GM18505 (cell line): ENCODE measurements at regions not wholly inside any gene's neighbourhood (a gene's known extent, or its start where the extent isn't known, plus 50 kb on each side); places are given as distances from the start of the nearest gene placed in this dataset.

Source experiments
- ATAC-seq: cut with Tn5 transposase; IDR thresholded peaks from one replicate; pipeline ENCODE4 v1.9.1; 2021; ENCODE audit not compliant: unreplicated experiment
- POLR2A ChIP-seq: IDR thresholded peaks from 4 replicates; pipeline ENCODE4 v1.6.1; 2011; ENCODE audit warnings: borderline replicate concordance; ENCODE audit not compliant: insufficient read depth, insufficient read length; ENCODE audit errors: extremely low read depth

DNA sequence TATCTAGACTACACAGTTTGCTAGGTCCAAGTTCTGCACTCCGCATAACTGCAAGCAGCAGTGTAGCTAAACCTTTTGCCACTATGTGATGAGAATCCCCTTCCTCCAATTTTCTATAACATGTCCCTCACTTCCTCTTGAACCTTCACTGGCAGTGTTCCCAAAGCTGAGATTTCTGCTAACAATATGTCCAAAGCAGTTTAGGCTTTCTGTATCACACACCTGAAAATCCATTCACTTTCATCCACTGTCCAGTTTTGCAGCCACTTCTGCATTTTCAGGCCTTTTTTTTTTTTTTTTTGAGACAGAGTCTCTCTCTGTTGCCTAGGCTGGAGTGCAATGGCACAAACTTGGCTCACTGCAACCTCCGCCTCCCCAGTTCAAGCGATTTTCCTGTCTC lies 111.1 kb downstream of the GADD45G start:
- no peak for ATAC-seq
- TF ChIP-seq POLR2A: no peak

- ATAC-seq: peak; percentile 64
- TF ChIP-seq POLR2A: no peak
Observed at GRCh38 chr9:89716559-89716958, 111.7 kb downstream of the GADD45G start.

- ATAC-seq: no peak
Observed at GRCh38 chr9:89718176-89718575, 113.4 kb downstream of the GADD45G start.

DNA sequence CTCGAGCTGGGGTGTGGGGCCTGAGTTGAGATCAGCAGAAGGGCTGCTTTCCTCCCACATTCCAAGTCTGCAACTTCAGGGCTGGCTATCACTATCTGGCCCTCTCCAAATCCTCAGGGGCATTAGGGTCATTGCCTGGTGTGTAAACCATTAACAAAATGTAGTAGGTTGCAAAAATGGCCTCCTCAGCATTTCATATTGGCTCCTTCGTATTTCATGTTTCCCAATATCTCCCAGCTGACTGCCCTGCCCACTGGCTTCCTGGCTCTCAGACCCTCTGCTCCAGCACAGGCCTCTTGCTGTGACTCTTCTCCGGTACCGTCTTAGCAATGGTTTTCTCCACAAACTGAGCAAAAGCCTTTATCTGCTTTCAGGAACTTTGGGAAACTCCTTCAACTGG lies 113.8 kb downstream of the GADD45G start:
- ATAC-seq: no peak
- TF ChIP-seq POLR2A: no peak

More at GRCh38 chr9:89718176-89718575, 113.4 kb downstream of the GADD45G start:
- TF ChIP-seq POLR2A: no peak

DNA sequence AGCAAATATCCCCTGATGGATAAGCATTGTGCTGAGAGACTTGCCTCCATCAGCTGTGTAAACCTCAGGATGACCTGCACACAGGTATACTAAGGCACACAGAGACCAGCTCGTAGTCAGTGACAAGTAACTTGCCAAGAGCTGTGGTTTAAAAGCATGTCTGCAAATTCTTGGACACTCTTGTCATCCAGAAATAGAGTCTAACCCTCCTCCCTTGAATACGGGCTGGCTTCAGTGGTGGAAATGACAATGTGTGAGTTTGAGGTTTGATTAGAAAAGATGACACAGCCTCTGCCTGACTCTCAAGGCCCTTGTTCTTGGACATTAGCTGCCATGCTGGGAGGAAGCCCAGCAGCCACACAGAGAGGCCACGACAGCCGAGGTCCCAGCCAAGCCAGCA lies 114.4 kb downstream of the GADD45G start:
- no peak for TF ChIP-seq POLR2A
- no peak for ATAC-seq

- ATAC-seq: no peak
- TF ChIP-seq POLR2A: no peak
Observed at GRCh38 chr9:89720696-89721175, 115.9 kb downstream of the GADD45G start.

DNA sequence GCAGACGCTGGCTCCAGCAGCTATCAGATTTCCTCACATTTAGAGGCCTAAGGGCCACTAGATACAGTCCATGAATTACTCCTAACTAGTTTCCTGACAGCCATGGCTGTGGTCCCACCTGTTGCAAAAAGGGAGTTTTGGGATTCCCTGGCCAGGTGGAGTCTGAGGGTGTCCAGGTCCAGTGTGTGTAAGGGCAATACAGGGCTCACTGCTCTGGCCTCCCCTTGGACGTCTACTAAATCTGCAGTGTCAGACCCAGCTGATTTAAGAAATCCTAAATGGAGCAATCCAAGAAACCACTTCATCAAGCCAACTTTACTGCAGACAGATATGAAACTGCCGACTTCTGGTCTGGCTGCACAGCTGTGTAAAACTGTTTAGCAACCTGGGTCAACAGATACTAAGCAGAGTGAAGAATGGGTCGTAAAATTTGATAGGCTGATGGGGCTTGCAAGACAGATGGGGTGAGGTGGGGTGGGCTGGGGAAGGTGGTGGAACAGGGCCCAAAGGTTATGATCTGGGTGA lies 116.4 kb downstream of the GADD45G start:
- no peak for ATAC-seq
- no peak for TF ChIP-seq POLR2A

DNA sequence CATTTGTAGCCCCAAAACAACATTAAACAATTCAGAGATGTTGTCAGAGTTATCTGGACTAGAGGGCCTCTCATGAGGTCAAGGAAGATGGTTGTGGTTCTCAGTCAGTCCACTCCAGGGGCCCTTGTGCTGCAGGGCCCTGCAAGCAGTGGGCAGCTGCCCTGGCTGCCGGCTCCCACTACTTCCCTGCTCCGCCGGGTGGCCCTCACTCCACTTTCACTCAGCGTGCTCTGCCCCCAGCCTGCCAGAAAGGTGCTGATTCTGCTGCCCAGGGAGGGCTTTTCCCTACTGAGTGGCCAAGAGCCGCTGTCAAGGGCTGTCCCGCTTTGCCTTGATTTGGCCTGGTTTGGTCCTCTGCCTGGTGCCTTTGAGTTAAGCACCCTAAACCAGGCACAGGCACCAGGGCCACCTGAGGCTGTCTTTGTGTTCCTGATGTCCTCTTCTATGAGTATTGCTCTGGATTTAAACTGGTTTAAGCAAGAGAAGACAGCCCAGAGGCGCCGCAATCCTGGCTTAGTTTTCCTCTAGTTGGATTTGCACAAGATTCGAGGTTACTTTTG lies 117.2 kb downstream of the GADD45G start:
- no peak for TF ChIP-seq POLR2A
- no peak for ATAC-seq

DNA sequence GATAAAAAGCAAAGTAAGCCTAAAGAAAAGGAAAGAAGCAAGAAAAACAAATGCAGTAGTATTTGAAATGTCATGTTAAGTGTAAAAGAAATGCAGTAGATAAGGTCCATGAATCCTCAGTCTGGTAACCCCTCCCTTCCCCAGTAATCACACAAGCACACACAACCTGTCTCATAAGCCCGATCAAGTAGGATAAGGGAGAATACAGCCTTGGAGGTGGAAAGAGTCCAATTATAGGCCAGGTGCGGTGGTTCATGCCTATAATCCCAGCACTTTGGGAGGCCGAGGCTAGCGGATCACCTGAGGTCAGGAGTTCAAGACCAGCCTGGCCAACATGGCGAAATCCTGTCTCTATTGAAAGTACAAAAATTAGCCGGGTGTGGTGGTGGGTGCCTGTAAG lies 117.9 kb downstream of the GADD45G start:
- no peak for TF ChIP-seq POLR2A
- no peak for ATAC-seq

- no peak for ATAC-seq
- TF ChIP-seq POLR2A: no peak
Observed at GRCh38 chr9:89723469-89724100, 118.8 kb downstream of the GADD45G start.

GRCh38 chr9:89724659-89725058 lies 119.8 kb downstream of the GADD45G start:
- no peak for ATAC-seq
- no peak for TF ChIP-seq POLR2A

DNA sequence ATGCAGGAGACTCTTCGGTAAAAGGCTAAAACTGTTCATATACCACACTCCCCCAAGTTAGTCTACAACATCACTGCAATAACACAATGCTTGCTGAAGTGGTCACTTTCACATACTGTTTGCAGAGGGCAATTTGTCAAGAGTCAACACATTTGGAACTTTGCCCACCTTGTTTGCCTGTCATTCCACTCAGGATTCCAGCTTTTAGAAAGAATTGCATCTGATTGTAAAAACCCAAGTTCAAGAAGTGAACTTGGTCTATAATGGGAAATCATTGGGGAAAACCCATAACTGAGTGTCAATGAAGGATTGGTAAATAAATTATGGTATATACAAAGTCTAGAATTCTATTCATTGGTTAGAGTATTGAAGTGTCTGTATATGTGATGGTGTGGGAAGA lies 120.5 kb downstream of the GADD45G start:
- TF ChIP-seq POLR2A: no peak
- ATAC-seq: no peak

DNA sequence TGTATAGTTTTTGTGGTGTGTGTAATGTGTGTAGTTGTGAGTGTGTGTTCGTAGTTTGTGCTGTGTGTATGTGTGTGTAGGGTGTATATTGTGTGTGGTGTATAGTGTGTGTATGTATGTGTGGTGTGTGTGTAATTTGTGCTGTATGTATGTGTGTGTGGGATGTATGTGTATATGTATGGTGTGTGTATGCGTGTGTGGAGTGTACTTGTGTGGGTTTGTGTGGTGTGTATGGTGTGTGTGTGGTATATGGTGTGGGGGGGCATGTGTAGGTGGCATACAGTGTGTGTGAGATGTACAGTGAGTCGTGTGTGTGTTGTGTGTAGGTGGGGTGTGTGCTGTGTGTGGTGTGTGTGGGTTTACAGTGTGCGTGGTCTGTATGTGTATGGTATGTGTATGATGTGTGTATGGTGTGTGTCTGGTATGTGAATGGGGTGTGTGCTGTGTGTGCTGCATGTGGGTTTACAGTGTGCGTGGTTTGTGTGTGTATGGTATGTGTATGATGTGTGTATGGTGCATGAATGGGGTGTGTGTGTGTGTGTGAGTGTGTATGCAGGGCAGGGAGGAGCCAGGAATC lies 125.2 kb downstream of the GADD45G start:
- ATAC-seq: no peak

GRCh38 chr9:89730715-89731114 lies 125.9 kb downstream of the GADD45G start:
- no peak for TF ChIP-seq POLR2A
- no peak for ATAC-seq

More for the DNA sequence above, 125.2 kb downstream of the GADD45G start:
- TF ChIP-seq POLR2A: no peak
